ENCODE measurements at regions not wholly inside any gene's neighbourhood (a gene's known extent, or its start where the extent isn't known, plus 50 kb on each side); places are given as distances from the start of the nearest gene placed in this dataset.

- H3K4me3 Mint-ChIP-seq, result no peak overlapping the region
- no peak overlapping the region for H3K4me3 ChIP-seq (ENCODE audit: low read length in 2 of 2)
- H3K9me3 ChIP-seq (ENCODE audit: control insufficient read depth in 1 of 2, low read length in 2 of 2), result no peaks in the 10 kb centered on the region
- peaks cover 0 to 3% of the 10 kb centered on the region in 2 donors for H3K27me3 Mint-ChIP-seq
- no peak overlapping the region for H3K27ac Mint-ChIP-seq
- H3K4me1 Mint-ChIP-seq, result peaks cover 7 to 14% (median 9%) of the 10 kb centered on the region in 4 donors
- ChIA-PET CTCF (ENCODE audit: partially characterized antibody) (no interaction called here), POLR2A (ENCODE audit: partially characterized antibody) (no interaction called here)
- no peaks in the 10 kb centered on the region for H3K36me3 Mint-ChIP-seq
- H3K9me3 Mint-ChIP-seq, result peaks cover 0 to 4% (median 2%) of the 10 kb centered on the region in 8 donors
- intact Hi-C loops (cut with micrococcal nuclease), result no loop called here
- no peak overlapping the region for H3K27ac ChIP-seq (ENCODE audit: low read depth, low read length)
- no peaks in the 10 kb centered on the region for H3K4me1 ChIP-seq (ENCODE audit: insufficient read depth, low read length)
- DNase-seq, result no peak
- no peaks in the 10 kb centered on the region for H3K27me3 ChIP-seq (ENCODE audit: insufficient read depth, low read length)
- H3K36me3 ChIP-seq (ENCODE audit: insufficient read depth, low read length), result no peaks in the 10 kb centered on the region
These were observed 484.3 kb downstream of the MDFIC start for GRCh38 chr7:115406219-115406618.

GRCh38 chr7:115387137-115387536 lies 465.2 kb downstream of the MDFIC start:
- DNase-seq, result no peak
- Mint-ChIP-seq H3K4me3 (no peak overlapping the region), H3K27me3 (no peaks in the 10 kb centered on the region), H3K9me3 (no peaks in the 10 kb centered on the region), H3K36me3 (no peaks in the 10 kb centered on the region), H3K4me1 (peaks cover 0 to 1% (median 0%) of the 10 kb centered on the region in 4 donors), H3K27ac (no peak overlapping the region)
- Histone ChIP-seq H3K27me3 (ENCODE audit: insufficient read depth, low read length) (no peaks in the 10 kb centered on the region), H3K36me3 (ENCODE audit: insufficient read depth, low read length) (no peaks in the 10 kb centered on the region), H3K4me3 (ENCODE audit: low read length in 2 of 2) (no peak overlapping the region), H3K27ac (ENCODE audit: low read depth, low read length) (no peak overlapping the region), H3K4me1 (ENCODE audit: insufficient read depth, low read length) (no peaks in the 10 kb centered on the region), H3K9me3 (ENCODE audit: control insufficient read depth in 1 of 2, low read length in 2 of 2) (no peaks in the 10 kb centered on the region)
- intact Hi-C loops (cut with micrococcal nuclease), result no loop called here
- ChIA-PET POLR2A (ENCODE audit: partially characterized antibody) (no interaction called here), CTCF (ENCODE audit: partially characterized antibody) (no interaction called here)

GRCh38 chr7:115379321-115379720 lies 457.4 kb downstream of the MDFIC start:
- DNase-seq, result no peak
- CTCF ChIA-PET (ENCODE audit: partially characterized antibody), result no interaction called here
- POLR2A ChIA-PET (ENCODE audit: partially characterized antibody), result no interaction called here
- intact Hi-C loops (cut with micrococcal nuclease), result no loop called here
- Mint-ChIP-seq H3K4me3 (no peak overlapping the region), H3K4me1 (peaks cover 0 to 2% (median 0%) of the 10 kb centered on the region in 4 donors), H3K27ac (no peak overlapping the region), H3K27me3 (peaks cover 1 to 2% of the 10 kb centered on the region in 2 donors), H3K36me3 (no peaks in the 10 kb centered on the region), H3K9me3 (peaks cover 0 to 1% (median 0%) of the 10 kb centered on the region in 8 donors)
- no peak overlapping the region for H3K4me3 ChIP-seq (ENCODE audit: low read length in 2 of 2)
- H3K27me3 ChIP-seq (ENCODE audit: insufficient read depth, low read length), result no peaks in the 10 kb centered on the region
- no peak overlapping the region for H3K27ac ChIP-seq (ENCODE audit: low read depth, low read length)
- H3K9me3 ChIP-seq (ENCODE audit: control insufficient read depth in 1 of 2, low read length in 2 of 2), result no peaks in the 10 kb centered on the region
- no peaks in the 10 kb centered on the region for H3K4me1 ChIP-seq (ENCODE audit: insufficient read depth, low read length)
- no peaks in the 10 kb centered on the region for H3K36me3 ChIP-seq (ENCODE audit: insufficient read depth, low read length)

- intact Hi-C loops (cut with micrococcal nuclease), result no loop called here
These were observed 447.1 kb downstream of the MDFIC start for GRCh38 chr7:115368998-115369397.

GRCh38 chr7:115363916-115364315 lies 442.0 kb downstream of the MDFIC start:
- Mint-ChIP-seq H3K27ac (no peak overlapping the region), H3K4me3 (no peak overlapping the region), H3K4me1 (peaks cover 0 to 3% (median 2%) of the 10 kb centered on the region in 4 donors), H3K9me3 (peaks cover 0 to 4% (median 0%) of the 10 kb centered on the region in 8 donors), H3K36me3 (no peaks in the 10 kb centered on the region), H3K27me3 (peaks cover 0 to 3% of the 10 kb centered on the region in 2 donors)
- no peaks in the 10 kb centered on the region for H3K9me3 ChIP-seq (ENCODE audit: control insufficient read depth in 1 of 2, low read length in 2 of 2)
- H3K4me3 ChIP-seq (ENCODE audit: low read length in 2 of 2), result no peak overlapping the region
- no peaks in the 10 kb centered on the region for H3K4me1 ChIP-seq (ENCODE audit: insufficient read depth, low read length)
- no peaks in the 10 kb centered on the region for H3K36me3 ChIP-seq (ENCODE audit: insufficient read depth, low read length)
- CTCF ChIA-PET (ENCODE audit: partially characterized antibody), result no interaction called here
- no peak overlapping the region for H3K27ac ChIP-seq (ENCODE audit: low read depth, low read length)
- intact Hi-C loops (cut with micrococcal nuclease), result no loop called here
- H3K27me3 ChIP-seq (ENCODE audit: insufficient read depth, low read length), result no peaks in the 10 kb centered on the region
- no peak for DNase-seq
- POLR2A ChIA-PET (ENCODE audit: partially characterized antibody), result no interaction called here

More at GRCh38 chr7:115368998-115369397, 447.1 kb downstream of the MDFIC start:
- H3K36me3 Mint-ChIP-seq, result no peaks in the 10 kb centered on the region
- H3K27me3 Mint-ChIP-seq, result peaks cover 0 to 3% of the 10 kb centered on the region in 2 donors
- H3K27ac Mint-ChIP-seq, result no peak overlapping the region
- no peak overlapping the region for H3K4me3 Mint-ChIP-seq
- H3K4me3 ChIP-seq (ENCODE audit: low read length in 2 of 2), result no peak overlapping the region
- H3K27me3 ChIP-seq (ENCODE audit: insufficient read depth, low read length), result no peaks in the 10 kb centered on the region
- H3K4me1 Mint-ChIP-seq, result peaks cover 0 to 4% (median 2%) of the 10 kb centered on the region in 4 donors
- ChIA-PET POLR2A (ENCODE audit: partially characterized antibody) (no interaction called here), CTCF (ENCODE audit: partially characterized antibody) (no interaction called here)
- no peaks in the 10 kb centered on the region for H3K36me3 ChIP-seq (ENCODE audit: insufficient read depth, low read length)
- H3K9me3 ChIP-seq (ENCODE audit: control insufficient read depth in 1 of 2, low read length in 2 of 2), result no peaks in the 10 kb centered on the region
- DNase-seq, result no peak
- no peak overlapping the region for H3K27ac ChIP-seq (ENCODE audit: low read depth, low read length)
- peaks cover 0 to 4% (median 0%) of the 10 kb centered on the region in 8 donors for H3K9me3 Mint-ChIP-seq
- no peaks in the 10 kb centered on the region for H3K4me1 ChIP-seq (ENCODE audit: insufficient read depth, low read length)

GRCh38 chr7:115359955-115360354 lies 438.1 kb downstream of the MDFIC start:
- no peak overlapping the region for H3K4me3 Mint-ChIP-seq
- H3K4me1 Mint-ChIP-seq, result peaks cover 0 to 5% (median 2%) of the 10 kb centered on the region in 4 donors
- no peaks in the 10 kb centered on the region for H3K9me3 Mint-ChIP-seq
- Histone ChIP-seq H3K36me3 (ENCODE audit: insufficient read depth, low read length) (no peaks in the 10 kb centered on the region), H3K27ac (ENCODE audit: low read depth, low read length) (no peak overlapping the region), H3K4me1 (ENCODE audit: insufficient read depth, low read length) (no peaks in the 10 kb centered on the region), H3K4me3 (ENCODE audit: low read length in 2 of 2) (no peak overlapping the region), H3K27me3 (ENCODE audit: insufficient read depth, low read length) (no peaks in the 10 kb centered on the region), H3K9me3 (ENCODE audit: control insufficient read depth in 1 of 2, low read length in 2 of 2) (no peaks in the 10 kb centered on the region)
- DNase-seq, result no peak
- no peaks in the 10 kb centered on the region for H3K27me3 Mint-ChIP-seq
- intact Hi-C loops (cut with micrococcal nuclease), result no loop called here
- H3K27ac Mint-ChIP-seq, result no peak overlapping the region
- H3K36me3 Mint-ChIP-seq, result no peaks in the 10 kb centered on the region
- POLR2A ChIA-PET (ENCODE audit: partially characterized antibody), result no interaction called here
- CTCF ChIA-PET (ENCODE audit: partially characterized antibody), result no interaction called here

GRCh38 chr7:115359119-115359518 lies 437.2 kb downstream of the MDFIC start:
- Histone ChIP-seq H3K4me3 (ENCODE audit: low read length in 2 of 2) (no peak overlapping the region), H3K27ac (ENCODE audit: low read depth, low read length) (no peak overlapping the region), H3K36me3 (ENCODE audit: insufficient read depth, low read length) (no peaks in the 10 kb centered on the region), H3K4me1 (ENCODE audit: insufficient read depth, low read length) (no peaks in the 10 kb centered on the region), H3K9me3 (ENCODE audit: control insufficient read depth in 1 of 2, low read length in 2 of 2) (no peaks in the 10 kb centered on the region), H3K27me3 (ENCODE audit: insufficient read depth, low read length) (no peaks in the 10 kb centered on the region)
- H3K4me1 Mint-ChIP-seq, result peaks cover 0 to 5% (median 2%) of the 10 kb centered on the region in 4 donors
- no peak overlapping the region for H3K27ac Mint-ChIP-seq
- H3K4me3 Mint-ChIP-seq, result peak overlapping the region in 3 of 8 donors; percentile 19 to 31 (median 24)
- intact Hi-C loops (cut with micrococcal nuclease), result no loop called here
- H3K36me3 Mint-ChIP-seq, result no peaks in the 10 kb centered on the region
- ChIA-PET POLR2A (ENCODE audit: partially characterized antibody) (no interaction called here), CTCF (ENCODE audit: partially characterized antibody) (no interaction called here)
- H3K9me3 Mint-ChIP-seq, result no peaks in the 10 kb centered on the region
- DNase-seq, result no peak
- H3K27me3 Mint-ChIP-seq, result no peaks in the 10 kb centered on the region

GRCh38 chr7:115357703-115357999 lies 435.8 kb downstream of the MDFIC start:
- Histone ChIP-seq H3K4me3 (ENCODE audit: low read length in 2 of 2) (no peak overlapping the region), H3K36me3 (ENCODE audit: insufficient read depth, low read length) (no peaks in the 10 kb centered on the region), H3K27ac (ENCODE audit: low read depth, low read length) (no peak overlapping the region), H3K9me3 (ENCODE audit: control insufficient read depth in 1 of 2, low read length in 2 of 2) (no peaks in the 10 kb centered on the region), H3K27me3 (ENCODE audit: insufficient read depth, low read length) (no peaks in the 10 kb centered on the region), H3K4me1 (ENCODE audit: insufficient read depth, low read length) (no peaks in the 10 kb centered on the region)
- Mint-ChIP-seq H3K4me3 (no peak overlapping the region), H3K27me3 (no peaks in the 10 kb centered on the region), H3K9me3 (no peaks in the 10 kb centered on the region), H3K27ac (no peak overlapping the region), H3K36me3 (no peaks in the 10 kb centered on the region), H3K4me1 (peaks cover 0 to 5% (median 2%) of the 10 kb centered on the region in 4 donors)
- ChIA-PET POLR2A (ENCODE audit: partially characterized antibody) (no interaction called here), CTCF (ENCODE audit: partially characterized antibody) (no interaction called here)
- no peak for DNase-seq
- intact Hi-C loops (cut with micrococcal nuclease), result no loop called here

Data from CD4-positive, alpha-beta memory T cell (primary cell).